ENCODE measurements at regions not wholly inside any gene's neighbourhood (a gene's known extent, or its start where the extent isn't known, plus 50 kb on each side); places are given as distances from the start of the nearest gene placed in this dataset.

DNA sequence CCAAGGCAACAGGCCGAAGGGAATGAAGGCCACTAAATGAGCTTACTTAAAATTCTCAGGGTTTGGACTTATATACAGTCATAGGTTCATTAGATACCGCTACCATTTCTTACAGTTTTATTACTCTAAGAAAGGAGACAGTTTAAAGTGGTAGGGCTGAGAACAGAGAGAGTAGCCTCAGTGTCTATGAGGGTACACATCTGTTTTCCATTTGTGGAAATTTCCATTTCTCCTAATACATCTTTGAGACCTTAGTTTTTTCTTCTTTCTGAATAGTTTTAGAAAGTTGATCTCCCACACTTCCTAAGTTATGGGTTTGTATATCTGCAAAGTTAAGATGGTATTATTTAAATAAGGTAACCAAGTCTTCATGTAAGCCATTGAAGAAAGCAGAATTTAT lies 1279.1 kb downstream of the NCAM2 start:
- no peaks in the 10 kb centered on the region for H3K27me3 ChIP-seq
- H3K27ac ChIP-seq, result no peak overlapping the region
- H3K36me3 ChIP-seq, result no peaks in the 10 kb centered on the region
- H3K9me3 ChIP-seq, result no peaks in the 10 kb centered on the region
- no peaks in the 10 kb centered on the region for H3K4me1 ChIP-seq
- ATAC-seq (ENCODE audit: low FRiP score in 2 of 2), result no peak
- 67 to 69% methylated on average over 2 of the region's 2 CpGs for WGBS, 2 donors
- no peak overlapping the region for H3K4me3 ChIP-seq
- no peak for TF ChIP-seq POLR2A (IDR thresholded peaks at IDR 0.05)
- no peak for TF ChIP-seq EP300 (IDR thresholded peaks at IDR 0.05)
- TF ChIP-seq, protein P1, sequence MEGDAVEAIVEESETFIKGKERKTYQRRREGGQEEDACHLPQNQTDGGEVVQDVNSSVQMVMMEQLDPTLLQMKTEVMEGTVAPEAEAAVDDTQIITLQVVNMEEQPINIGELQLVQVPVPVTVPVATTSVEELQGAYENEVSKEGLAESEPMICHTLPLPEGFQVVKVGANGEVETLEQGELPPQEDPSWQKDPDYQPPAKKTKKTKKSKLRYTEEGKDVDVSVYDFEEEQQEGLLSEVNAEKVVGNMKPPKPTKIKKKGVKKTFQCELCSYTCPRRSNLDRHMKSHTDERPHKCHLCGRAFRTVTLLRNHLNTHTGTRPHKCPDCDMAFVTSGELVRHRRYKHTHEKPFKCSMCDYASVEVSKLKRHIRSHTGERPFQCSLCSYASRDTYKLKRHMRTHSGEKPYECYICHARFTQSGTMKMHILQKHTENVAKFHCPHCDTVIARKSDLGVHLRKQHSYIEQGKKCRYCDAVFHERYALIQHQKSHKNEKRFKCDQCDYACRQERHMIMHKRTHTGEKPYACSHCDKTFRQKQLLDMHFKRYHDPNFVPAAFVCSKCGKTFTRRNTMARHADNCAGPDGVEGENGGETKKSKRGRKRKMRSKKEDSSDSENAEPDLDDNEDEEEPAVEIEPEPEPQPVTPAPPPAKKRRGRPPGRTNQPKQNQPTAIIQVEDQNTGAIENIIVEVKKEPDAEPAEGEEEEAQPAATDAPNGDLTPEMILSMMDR (IDR thresholded peaks at IDR 0.05), result no peak
- TF ChIP-seq POLR2AphosphoS5 (IDR thresholded peaks at IDR 0.05), result no peak
- DNase-seq, result no peak

- no peaks in the 10 kb centered on the region for H3K9me3 ChIP-seq
- H3K4me3 ChIP-seq, result no peak overlapping the region
- ATAC-seq (ENCODE audit: low FRiP score in 2 of 2) (no peak), DNase-seq (no peak)
- H3K27me3 ChIP-seq, result no peaks in the 10 kb centered on the region
- no peaks in the 10 kb centered on the region for H3K36me3 ChIP-seq
- TF ChIP-seq, protein P1 (IDR thresholded peaks at IDR 0.05), result no peak
- no peak for TF ChIP-seq POLR2A (IDR thresholded peaks at IDR 0.05)
- no peak for TF ChIP-seq POLR2AphosphoS5 (IDR thresholded peaks at IDR 0.05)
- TF ChIP-seq EP300 (IDR thresholded peaks at IDR 0.05), result no peak
- H3K27ac ChIP-seq, result no peak overlapping the region
- H3K4me1 ChIP-seq, result no peaks in the 10 kb centered on the region
- 65 to 71% methylated on average over 2 of the region's 2 CpGs for WGBS, 2 donors
Observed at GRCh38 chr21:22278366-22278765, 1280.2 kb downstream of the NCAM2 start.

DNA sequence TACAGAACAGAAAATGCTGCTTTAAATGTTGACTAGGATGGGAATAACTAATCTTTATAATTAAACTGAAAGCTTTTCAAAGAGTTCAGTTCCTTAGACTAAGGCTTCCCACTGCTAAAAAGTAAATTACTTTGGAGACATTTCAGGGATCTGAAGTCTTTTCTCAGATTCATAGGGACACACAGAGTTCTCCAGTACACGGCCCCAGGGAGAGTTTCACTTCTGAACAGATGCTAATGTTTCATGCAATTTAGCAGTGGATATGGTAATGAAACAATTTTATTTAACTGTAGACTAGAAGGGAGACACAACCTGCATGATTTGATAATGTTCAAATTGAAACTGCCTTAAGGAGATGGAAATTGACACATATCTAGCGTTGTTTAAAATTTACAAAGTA lies 1282.6 kb downstream of the NCAM2 start:
- WGBS, 2 donors, result 69 to 75% methylated on average over 2 of the region's 2 CpGs
- H3K36me3 ChIP-seq, result no peaks in the 10 kb centered on the region
- no peaks in the 10 kb centered on the region for H3K27me3 ChIP-seq
- H3K4me3 ChIP-seq, result no peak overlapping the region
- DNase-seq, result no peak
- H3K27ac ChIP-seq, result no peak overlapping the region
- ATAC-seq (ENCODE audit: low FRiP score in 2 of 2), result no peak
- H3K9me3 ChIP-seq, result no peaks in the 10 kb centered on the region
- TF ChIP-seq POLR2AphosphoS5 (IDR thresholded peaks at IDR 0.05) (no peak), POLR2A (IDR thresholded peaks at IDR 0.05) (no peak), EP300 (IDR thresholded peaks at IDR 0.05) (no peak)
- TF ChIP-seq, protein P1 (IDR thresholded peaks at IDR 0.05), result no peak
- H3K4me1 ChIP-seq, result no peaks in the 10 kb centered on the region

GRCh38 chr21:22288885-22289499 lies 1290.8 kb downstream of the NCAM2 start:
- ATAC-seq (ENCODE audit: low FRiP score in 2 of 2) (no peak), DNase-seq (no peak)
- TF ChIP-seq EP300 (IDR thresholded peaks at IDR 0.05), result no peak
- TF ChIP-seq, protein P1 (IDR thresholded peaks at IDR 0.05), result no peak
- no peak for TF ChIP-seq POLR2AphosphoS5 (IDR thresholded peaks at IDR 0.05)
- no peak for TF ChIP-seq POLR2A (IDR thresholded peaks at IDR 0.05)
- Histone ChIP-seq H3K9me3 (no peaks in the 10 kb centered on the region), H3K27me3 (no peaks in the 10 kb centered on the region), H3K4me1 (no peaks in the 10 kb centered on the region), H3K4me3 (no peak overlapping the region), H3K27ac (no peak overlapping the region), H3K36me3 (no peaks in the 10 kb centered on the region)
- WGBS, 2 donors, result 96% methylated on average over 2 of the region's 2 CpGs

DNA sequence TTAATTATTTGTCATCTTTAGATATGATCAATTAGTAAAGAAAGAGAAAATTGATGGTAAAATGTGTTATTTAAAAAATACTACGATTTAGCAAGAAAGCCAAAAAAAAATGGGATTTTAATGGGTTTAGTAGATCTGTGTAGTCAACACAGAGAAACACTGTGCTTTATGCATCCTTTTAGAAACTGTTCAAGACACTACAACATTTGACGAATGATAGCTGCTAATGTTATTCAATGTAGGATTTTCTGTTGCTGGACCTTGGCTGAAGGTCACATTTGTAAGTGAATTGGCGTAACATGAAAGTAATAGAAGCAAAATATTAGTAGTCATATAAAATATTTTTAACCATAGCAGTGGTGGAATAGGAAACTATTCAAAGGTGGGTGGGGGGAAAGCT lies 1293.9 kb downstream of the NCAM2 start:
- no peak for DNase-seq
- H3K36me3 ChIP-seq, result no peaks in the 10 kb centered on the region
- no peak for TF ChIP-seq POLR2A (IDR thresholded peaks at IDR 0.05)
- TF ChIP-seq EP300 (IDR thresholded peaks at IDR 0.05), result no peak
- no peak for TF ChIP-seq POLR2AphosphoS5 (IDR thresholded peaks at IDR 0.05)
- TF ChIP-seq, protein P1 (IDR thresholded peaks at IDR 0.05), result no peak
- no peak overlapping the region for H3K4me3 ChIP-seq
- no peak for ATAC-seq (ENCODE audit: low FRiP score in 2 of 2)
- 81 to 96% methylated on average over 3 of the region's 3 CpGs for WGBS, 2 donors
- H3K27ac ChIP-seq, result no peak overlapping the region
- no peaks in the 10 kb centered on the region for H3K27me3 ChIP-seq
- no peaks in the 10 kb centered on the region for H3K9me3 ChIP-seq
- H3K4me1 ChIP-seq, result no peaks in the 10 kb centered on the region

Data from upper lobe of left lung (tissue), 6 donors.